Testis (tissue), 2 donors: ENCODE measurements at regions not wholly inside any gene's neighbourhood (a gene's known extent, or its start where the extent isn't known, plus 50 kb on each side); places are given as distances from the start of the nearest gene placed in this dataset.

ENCODE experiments used
- DNase-seq: peaks from one replicate; pipeline ENCODE4 v3.0.0-alpha.2; 2019
- H3K27ac ChIP-seq, 2 donors: fragments of 200-600 bp; sonication (generic); one replicate each; pipeline ENCODE4 v1.5.1; 2019
- H3K27me3 ChIP-seq: fragments of 200-600 bp; sonication (generic); one replicate; pipeline ENCODE4 v1.5.1; 2019
- H3K36me3 ChIP-seq: fragments of 200-600 bp; sonication (generic); one replicate; pipeline ENCODE4 v1.5.1; 2017; ENCODE audit warnings: low read depth; ENCODE audit errors: missing control alignments
- H3K4me1 ChIP-seq: fragments of 200-600 bp; sonication (generic); one replicate; pipeline ENCODE4 v1.5.1; 2019
- H3K4me3 ChIP-seq, 2 donors: fragments of 200-600 bp; sonication (generic); one replicate each; pipeline ENCODE4 v1.5.1; 2017 to 2019
- H3K9me3 ChIP-seq: fragments of 200-600 bp; sonication (generic); one replicate; pipeline ENCODE4 v1.5.1; 2017
- POLR2A ChIP-seq: fragments of 450-650 bp; IDR thresholded peaks from one replicate; pipeline ENCODE4 v1.6.1; 2017; ENCODE audit warnings: antibody characterized with exemption, mild to moderate bottlenecking, moderate library complexity
- WGBS, 2 donors: methylation state at CpG; one replicate each; pipeline ENCODE4 v1.1.5; 2018; 5-methylcytosine and 5-hydroxymethylcytosine counted together
- intact Hi-C: fragments of 100-400 bp; cut with DNase I; formaldehyde crosslinking; loops from one replicate; pipeline ENCODE4 v1.15.1; 2023; ENCODE audit warnings: low total_unique reads
- TF ChIP-seq, protein P1 (sequence below), 3 experiments: fragments of 450-650 bp in 2 of 3; fragments of 200-600 bp in 1 of 3; sonication (generic) in 1 of 3; IDR thresholded peaks; one replicate each; pipeline ENCODE4 v1.5.1; 2016 to 2019; ENCODE audit warnings: antibody characterized with exemption in 3 of 3, mild to moderate bottlenecking in 2 of 3, moderate library complexity in 1 of 3

DNA sequence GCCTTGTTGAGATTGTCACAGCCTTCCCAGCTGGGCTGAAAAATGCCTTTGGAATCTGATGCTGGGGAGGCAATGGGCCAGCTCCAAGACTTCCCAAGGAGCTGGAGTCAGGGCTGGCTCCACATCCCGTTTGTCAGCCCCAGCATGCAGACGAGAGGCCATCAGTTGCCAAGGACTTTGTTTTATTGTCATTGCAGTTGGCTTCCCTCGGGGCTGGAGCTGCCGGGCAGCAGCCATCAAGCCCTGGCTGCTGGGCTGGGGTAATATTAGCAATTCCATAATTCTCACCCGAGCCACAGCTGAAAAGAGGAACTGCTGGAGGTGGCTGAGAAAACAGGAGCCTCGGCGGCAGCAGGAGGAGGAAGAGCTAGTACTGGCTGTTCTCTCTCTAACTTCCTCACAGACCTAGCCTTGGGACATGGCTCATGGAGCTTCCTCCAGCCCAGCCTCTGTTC lies 182.5 kb downstream of the CDC5L start:
- TF ChIP-seq POLR2A: no peak
- TF ChIP-seq, protein P1, sequence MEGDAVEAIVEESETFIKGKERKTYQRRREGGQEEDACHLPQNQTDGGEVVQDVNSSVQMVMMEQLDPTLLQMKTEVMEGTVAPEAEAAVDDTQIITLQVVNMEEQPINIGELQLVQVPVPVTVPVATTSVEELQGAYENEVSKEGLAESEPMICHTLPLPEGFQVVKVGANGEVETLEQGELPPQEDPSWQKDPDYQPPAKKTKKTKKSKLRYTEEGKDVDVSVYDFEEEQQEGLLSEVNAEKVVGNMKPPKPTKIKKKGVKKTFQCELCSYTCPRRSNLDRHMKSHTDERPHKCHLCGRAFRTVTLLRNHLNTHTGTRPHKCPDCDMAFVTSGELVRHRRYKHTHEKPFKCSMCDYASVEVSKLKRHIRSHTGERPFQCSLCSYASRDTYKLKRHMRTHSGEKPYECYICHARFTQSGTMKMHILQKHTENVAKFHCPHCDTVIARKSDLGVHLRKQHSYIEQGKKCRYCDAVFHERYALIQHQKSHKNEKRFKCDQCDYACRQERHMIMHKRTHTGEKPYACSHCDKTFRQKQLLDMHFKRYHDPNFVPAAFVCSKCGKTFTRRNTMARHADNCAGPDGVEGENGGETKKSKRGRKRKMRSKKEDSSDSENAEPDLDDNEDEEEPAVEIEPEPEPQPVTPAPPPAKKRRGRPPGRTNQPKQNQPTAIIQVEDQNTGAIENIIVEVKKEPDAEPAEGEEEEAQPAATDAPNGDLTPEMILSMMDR (IDR thresholded peaks at IDR 0.05): no peak
- no peaks in the 10 kb centered on the region for H3K27me3 ChIP-seq
- intact Hi-C loops: no loop called here
- 19 to 43% methylated on average over 6 to 7 of the region's 7 CpGs for WGBS, 2 donors
- peak overlapping the region in 1 of 2 donors; percentile 75 for H3K27ac ChIP-seq
- no peaks in the 10 kb centered on the region for H3K36me3 ChIP-seq
- no peak overlapping the region for H3K4me3 ChIP-seq
- DNase-seq: peak; percentile 53
- peaks cover 9% of the 10 kb centered on the region for H3K4me1 ChIP-seq
- H3K9me3 ChIP-seq: no peaks in the 10 kb centered on the region

DNA sequence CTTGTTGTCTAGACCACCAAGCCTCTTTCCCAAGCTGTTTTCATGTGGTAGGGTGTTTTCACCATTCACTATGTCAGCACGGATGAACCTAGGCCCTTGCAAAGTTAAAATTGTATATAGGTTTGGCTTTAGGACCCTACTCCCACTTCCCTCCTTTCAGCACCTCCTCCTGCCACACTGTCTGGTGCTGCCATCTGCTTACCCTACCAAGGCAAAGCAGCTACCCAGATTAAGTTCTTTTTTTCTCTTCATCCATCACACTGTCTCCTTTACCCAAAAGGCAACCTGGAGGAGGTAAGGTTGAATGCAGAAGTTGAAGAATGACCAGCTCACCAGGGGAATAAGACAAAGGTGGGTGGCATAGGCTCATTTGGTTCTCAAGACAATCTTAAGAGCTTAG lies 184.0 kb downstream of the CDC5L start:
- H3K4me1 ChIP-seq: peaks cover 9% of the 10 kb centered on the region
- 91 to 100% methylated on average over 1 of the region's 1 CpG for WGBS, 2 donors
- no peak overlapping the region for H3K4me3 ChIP-seq
- no peaks in the 10 kb centered on the region for H3K27me3 ChIP-seq
- no peak for DNase-seq
- intact Hi-C loops: no loop called here
- H3K27ac ChIP-seq: no peak overlapping the region
- H3K9me3 ChIP-seq: no peaks in the 10 kb centered on the region
- TF ChIP-seq, protein P1 (IDR thresholded peaks at IDR 0.05): no peak
- no peak for TF ChIP-seq POLR2A
- H3K36me3 ChIP-seq: no peaks in the 10 kb centered on the region

GRCh38 chr6:44572346-44572745 lies 184.8 kb downstream of the CDC5L start:
- no peak overlapping the region for H3K27ac ChIP-seq
- H3K4me3 ChIP-seq: no peak overlapping the region
- no peak for DNase-seq
- H3K27me3 ChIP-seq: no peaks in the 10 kb centered on the region
- intact Hi-C loops: no loop called here
- peaks cover 9% of the 10 kb centered on the region for H3K4me1 ChIP-seq
- no peaks in the 10 kb centered on the region for H3K9me3 ChIP-seq
- no peak for TF ChIP-seq POLR2A
- TF ChIP-seq, protein P1 (IDR thresholded peaks at IDR 0.05): no peak
- no peaks in the 10 kb centered on the region for H3K36me3 ChIP-seq

DNA sequence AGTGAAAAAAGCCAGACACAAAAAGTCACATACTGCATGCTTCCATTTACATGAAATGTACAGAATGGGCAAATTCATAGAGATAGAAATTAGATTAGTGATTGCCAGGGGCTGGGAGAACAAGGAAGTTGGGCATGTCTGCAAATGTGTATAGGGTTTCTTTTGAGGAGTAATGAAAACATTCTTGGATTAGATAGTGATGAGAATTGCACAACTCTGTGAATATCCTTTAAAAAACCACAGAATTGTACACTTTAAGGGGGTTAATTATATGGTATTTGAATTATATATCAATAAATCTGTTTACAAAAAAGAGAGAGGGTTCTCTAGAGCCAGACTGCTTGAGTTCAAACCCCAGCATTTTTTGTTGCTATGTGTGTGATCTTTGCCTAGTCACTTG lies 188.1 kb downstream of the CDC5L start:
- intact Hi-C loops: no loop called here
- peaks cover under 1% of the 10 kb centered on the region for H3K4me1 ChIP-seq
- no peaks in the 10 kb centered on the region for H3K36me3 ChIP-seq
- no peak for DNase-seq
- H3K27me3 ChIP-seq: no peaks in the 10 kb centered on the region
- H3K4me3 ChIP-seq: no peak overlapping the region
- H3K27ac ChIP-seq: no peak overlapping the region
- no peaks in the 10 kb centered on the region for H3K9me3 ChIP-seq
- TF ChIP-seq, protein P1 (IDR thresholded peaks at IDR 0.05): no peak
- TF ChIP-seq POLR2A: no peak

DNA sequence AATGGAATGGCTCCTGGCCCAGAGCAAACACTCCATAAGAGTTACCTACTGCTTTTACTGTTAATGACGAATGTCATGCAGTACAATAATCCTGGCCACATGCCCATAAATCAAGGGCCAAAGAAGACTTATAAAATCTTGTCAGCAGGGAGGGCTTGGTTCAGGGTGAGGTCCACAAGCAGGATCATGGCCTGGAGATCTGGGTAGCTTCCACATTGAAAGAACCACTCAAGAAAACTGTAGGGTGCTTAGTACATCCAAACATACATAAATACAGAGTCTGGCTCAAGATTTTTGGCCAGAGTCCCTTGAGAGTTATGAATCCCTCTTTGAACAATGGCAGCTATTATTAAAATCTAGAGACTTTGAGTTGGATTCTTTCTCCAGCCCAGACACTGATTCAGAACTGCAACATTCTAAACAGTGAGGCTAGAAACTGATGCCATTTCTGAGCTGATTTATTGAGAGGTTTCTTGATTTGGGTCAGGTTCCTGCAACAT lies 188.7 kb downstream of the CDC5L start:
- Histone ChIP-seq H3K27me3 (no peaks in the 10 kb centered on the region), H3K4me3 (no peak overlapping the region), H3K27ac (no peak overlapping the region), H3K9me3 (no peaks in the 10 kb centered on the region), H3K4me1 (no peaks in the 10 kb centered on the region), H3K36me3 (no peaks in the 10 kb centered on the region)
- TF ChIP-seq POLR2A: no peak
- TF ChIP-seq, protein P1 (IDR thresholded peaks at IDR 0.05): no peak
- 67 to 77% methylated on average over 1 of the region's 1 CpG for WGBS, 2 donors
- intact Hi-C loops: no loop called here
- no peak for DNase-seq
